A549 (cell line): ENCODE measurements at regions not wholly inside any gene's neighbourhood (a gene's known extent, or its start where the extent isn't known, plus 50 kb on each side); places are given as distances from the start of the nearest gene placed in this dataset.

ENCODE experiments used
- ATAC-seq, 2 experiments: fragments of 200-7000 bp in 1 of 2; fragments of >200 bp in 1 of 2; cut with Nextera tagmentation in 1 of 2; cut with Tn5 transposase in 1 of 2; 3 replicates each; pipeline versions ENCODE4 v1.8.0 to v1.9.1; 2018 to 2020; ENCODE audit warnings: mild to moderate bottlenecking in 1 of 2, moderate library complexity in 1 of 2
- CTCF ChIA-PET: fragments of 300-600 bp; sonication (Branson Sonifier 250); formaldehyde crosslinking; extraction: SDS; loops from one replicate; lab custom pipeline; 2021; ENCODE audit warnings: antibody characterized with exemption, inconsistent platforms; lab: Yijun Ruan, JAX
- POLR2A ChIA-PET: fragments of 350-600 bp; formaldehyde crosslinking; extraction: SDS; loops from one replicate; lab custom pipeline; 2021; ENCODE audit warnings: antibody characterized with exemption, inconsistent platforms; lab: Yijun Ruan, JAX
- DNase-seq, 2 experiments: peaks; one replicate each; pipeline versions ENCODE4 v3.0.0 to v3.0.0-alpha.2; 2011 to 2016; ENCODE audit warnings: low read depth in 1 of 2, low spot score in 1 of 2
- FAIRE-seq: peaks from 2 replicates; lab custom pipeline; 2011; peaks lifted over from hg19 to GRCh38; lab: Jason Lieb, UNC
- H3K27ac ChIP-seq, 2 experiments: fragments of >200 bp; sonication (Bioruptor Twin); formaldehyde crosslinking; 3 replicates each; pipeline ENCODE4 v1.5.1; 2016 to 2017
- H3K4me1 ChIP-seq: fragments of >200 bp; sonication (Bioruptor Twin); formaldehyde crosslinking; 3 replicates; pipeline ENCODE4 v1.6.1; 2016
- H3K4me2 ChIP-seq: fragments of >200 bp; sonication (Bioruptor Twin); formaldehyde crosslinking; 3 replicates; pipeline ENCODE4 v1.6.1; 2016
- H3K4me3 ChIP-seq: fragments of >200 bp; sonication (Bioruptor Twin); formaldehyde crosslinking; 3 replicates; pipeline ENCODE4 v1.5.1; 2016
- H3K9me3 ChIP-seq: fragments of >200 bp; sonication (Bioruptor Twin); formaldehyde crosslinking; 3 replicates; pipeline ENCODE4 v1.6.1; 2016
- CHD2 ChIP-seq: fragments of 150-350 bp; IDR thresholded peaks from 2 replicates; pipeline ENCODE4 v1.6.1; 2014; ENCODE audit warnings: low read length; ENCODE audit not compliant: partially characterized antibody
- EHMT2 ChIP-seq: fragments of 200-600 bp; sonication (generic); IDR thresholded peaks from 2 replicates; pipeline ENCODE4 v1.6.1; 2016; ENCODE audit warnings: antibody characterized with exemption, low read depth, mild to moderate bottlenecking, moderate library complexity
- ESRRA ChIP-seq: fragments of 150-350 bp; IDR thresholded peaks from 2 replicates; pipeline ENCODE4 v1.6.1; 2014; ENCODE audit warnings: mild to moderate bottlenecking, low read length, borderline replicate concordance
- FOSB ChIP-seq: fragments of 250-450 bp; sonication (Bioruptor Pico); IDR thresholded peaks from 2 replicates; pipeline ENCODE4 v1.5.0; 2020; ENCODE audit warnings: mild to moderate bottlenecking, moderate library complexity
- FOSL2 ChIP-seq, 2 experiments: fragments of 450-650 bp in 1 of 2; fragments of >200 bp in 1 of 2; sonication (Bioruptor Twin) in 1 of 2; formaldehyde crosslinking; IDR thresholded peaks; 2 replicates each; pipeline versions ENCODE4 v1.5.0 to v1.6.1; 2016 to 2020; ENCODE audit warnings: mild to moderate bottlenecking in 1 of 2, moderate library complexity in 1 of 2
- HEYL ChIP-seq: fragments of 250-450 bp; sonication (Bioruptor Pico); IDR thresholded peaks from 2 replicates; pipeline ENCODE4 v1.8.0; 2021; ENCODE audit warnings: mild to moderate bottlenecking, moderate library complexity
- HOXB13 ChIP-seq: fragments of 250-450 bp; sonication (Bioruptor Pico); IDR thresholded peaks from 2 replicates; pipeline ENCODE4 v1.5.0; 2020; ENCODE audit warnings: low read depth, mild to moderate bottlenecking, moderate library complexity
- JUN ChIP-seq, 2 experiments: fragments of >200 bp; sonication (Bioruptor Twin); formaldehyde crosslinking; IDR thresholded peaks; 2 replicates in 1 of 2; 3 replicates in 1 of 2; pipeline ENCODE4 v1.6.1; 2016 to 2017
- MAZ ChIP-seq: fragments of 150-350 bp; IDR thresholded peaks from 2 replicates; pipeline ENCODE4 v1.6.1; 2014; ENCODE audit warnings: antibody characterized with exemption, low read depth, low read length, borderline replicate concordance
- NFE2L2 ChIP-seq: fragments of 150-350 bp; conservative IDR thresholded peaks from 2 replicates; pipeline ENCODE4 v1.6.1; 2014; ENCODE audit warnings: low read length
- NPAS2 ChIP-seq: fragments of 250-450 bp; sonication (Bioruptor Pico); IDR thresholded peaks from 2 replicates; pipeline ENCODE4 v1.8.0; 2022; ENCODE audit warnings: mild to moderate bottlenecking, moderate library complexity, borderline replicate concordance
- POLR2A ChIP-seq: IDR thresholded peaks from 2 replicates; pipeline ENCODE4 v1.6.1; 2012; ENCODE audit warnings: mild to moderate bottlenecking, low read length
- POLR2AphosphoS2 ChIP-seq: conservative IDR thresholded peaks from 2 replicates; pipeline ENCODE4 v1.6.1; 2012; ENCODE audit warnings: low read length, improper control_type of control experiment, inconsistent platforms
- RAD21 ChIP-seq, 2 experiments: fragments of >200 bp in 1 of 2; sonication (Bioruptor Twin) in 1 of 2; formaldehyde crosslinking in 1 of 2; IDR thresholded peaks in 1 of 2; conservative IDR thresholded peaks in 1 of 2; 2 replicates in 1 of 2; 3 replicates in 1 of 2; pipeline ENCODE4 v1.6.1; 2012 to 2018; ENCODE audit warnings: inconsistent platforms in 1 of 2
- RARB ChIP-seq: fragments of 250-450 bp; sonication (Bioruptor Pico); IDR thresholded peaks from 2 replicates; pipeline ENCODE4 v1.8.0; 2021; ENCODE audit warnings: mild to moderate bottlenecking, moderate library complexity
- RCOR1 ChIP-seq: fragments of 150-350 bp; IDR thresholded peaks from 2 replicates; pipeline ENCODE4 v1.6.1; 2014; ENCODE audit warnings: antibody characterized with exemption, low read length, low read depth
- RNF2 ChIP-seq: fragments of 200-600 bp; sonication (generic); IDR thresholded peaks from 2 replicates; pipeline ENCODE4 v1.6.1; 2016; ENCODE audit warnings: low read depth, mild to moderate bottlenecking, antibody characterized with exemption, moderate library complexity, borderline replicate concordance
- ZNF302 ChIP-seq: fragments of 250-450 bp; sonication (Bioruptor Pico); IDR thresholded peaks from 2 replicates; pipeline ENCODE4 v1.9.0; 2021; ENCODE audit warnings: inconsistent platforms, mild to moderate bottlenecking, moderate library complexity
- WGBS: methylation state at CpG from one replicate; pipeline ENCODE4 v1.1.6; 2017; ENCODE audit errors: missing lambda C conversion rate; 5-methylcytosine and 5-hydroxymethylcytosine counted together
- TF ChIP-seq, protein P1 (sequence below): fragments of >200 bp; sonication (Bioruptor Twin); formaldehyde crosslinking; IDR thresholded peaks from 3 replicates; pipeline ENCODE4 v1.6.1; 2016
- TF ChIP-seq, protein P2 (sequence below): IDR thresholded peaks from 2 replicates; pipeline ENCODE4 v1.6.1; 2012
- TF ChIP-seq, protein P3 (sequence below): fragments of 250-450 bp; sonication (Bioruptor Pico); IDR thresholded peaks from 2 replicates; pipeline ENCODE4 v1.5.0; 2021; ENCODE audit warnings: mild to moderate bottlenecking, moderate library complexity, borderline replicate concordance
- TF ChIP-seq, protein P4 (sequence below): fragments of 150-350 bp; IDR thresholded peaks from 2 replicates; pipeline ENCODE4 v1.6.1; 2014; ENCODE audit warnings: low read depth, mild to moderate bottlenecking, low read length
- TF ChIP-seq, protein P5 (sequence below): fragments of >200 bp; sonication (Bioruptor Twin); formaldehyde crosslinking; IDR thresholded peaks from 3 replicates; pipeline ENCODE4 v1.5.1; 2016

DNA sequence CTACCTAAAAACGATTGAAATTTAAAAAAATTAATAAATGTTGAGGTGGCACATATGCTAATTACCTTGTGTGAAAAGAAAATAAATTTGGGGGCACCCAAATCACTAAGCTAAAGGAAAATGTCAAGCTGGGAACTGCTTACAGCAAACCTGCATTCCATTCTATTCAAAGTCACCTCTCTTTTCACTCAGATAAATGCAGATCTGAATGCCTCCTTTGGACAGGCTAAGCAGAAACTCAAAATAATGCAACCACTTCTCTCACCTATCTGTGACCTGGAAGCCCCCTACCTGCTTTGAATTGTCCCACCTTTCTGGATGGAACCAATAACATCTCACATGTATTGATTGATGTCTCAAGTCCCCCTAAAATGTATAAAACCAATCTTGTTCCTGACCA is 628.7 kb downstream of the AMY1C start:
- no peak for ATAC-seq
- WGBS: 0% methylated on average over 1 of the region's 1 CpG
- TF ChIP-seq POLR2A (no peak), RARB (CRISPR knock-in tag) (no peak), ESRRA (no peak)
- TF ChIP-seq, protein P1, sequence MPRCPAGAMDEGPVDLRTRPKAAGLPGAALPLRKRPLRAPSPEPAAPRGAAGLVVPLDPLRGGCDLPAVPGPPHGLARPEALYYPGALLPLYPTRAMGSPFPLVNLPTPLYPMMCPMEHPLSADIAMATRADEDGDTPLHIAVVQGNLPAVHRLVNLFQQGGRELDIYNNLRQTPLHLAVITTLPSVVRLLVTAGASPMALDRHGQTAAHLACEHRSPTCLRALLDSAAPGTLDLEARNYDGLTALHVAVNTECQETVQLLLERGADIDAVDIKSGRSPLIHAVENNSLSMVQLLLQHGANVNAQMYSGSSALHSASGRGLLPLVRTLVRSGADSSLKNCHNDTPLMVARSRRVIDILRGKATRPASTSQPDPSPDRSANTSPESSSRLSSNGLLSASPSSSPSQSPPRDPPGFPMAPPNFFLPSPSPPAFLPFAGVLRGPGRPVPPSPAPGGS: no peak
- TF ChIP-seq, all 56 proteins: peak for 0
- FAIRE-seq (no peak), DNase-seq (no peak)
- no peak overlapping the region for H3K4me3 ChIP-seq
- H3K4me1 ChIP-seq: no peaks in the 10 kb centered on the region
- no peak overlapping the region for H3K4me2 ChIP-seq
- no peak overlapping the region for H3K27ac ChIP-seq
- no peaks in the 10 kb centered on the region for H3K9me3 ChIP-seq
- ChIA-PET CTCF (no interaction called here), POLR2A (no interaction called here)

DNA sequence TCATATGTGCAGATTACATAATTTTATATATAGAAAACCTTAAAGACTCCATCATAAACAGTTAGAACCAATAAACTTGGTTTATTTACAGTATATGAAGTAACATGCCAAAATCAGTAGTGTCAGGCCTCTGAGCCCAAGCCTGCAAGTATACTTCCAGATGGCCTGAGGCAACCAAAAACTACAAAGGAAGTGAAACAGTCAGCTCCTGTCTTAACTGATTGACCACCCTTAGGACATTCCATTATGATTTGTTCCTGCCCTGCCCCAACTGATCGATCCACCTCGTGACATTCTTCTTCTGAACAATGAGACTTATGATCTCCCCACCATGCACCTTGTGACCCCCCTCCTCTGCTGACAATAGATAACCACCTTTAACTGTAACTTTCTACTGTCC is 630.3 kb downstream of the AMY1C start:
- ATAC-seq (no peak), FAIRE-seq (no peak), DNase-seq (no peak)
- H3K4me3 ChIP-seq: no peak overlapping the region
- H3K27ac ChIP-seq: no peak overlapping the region
- 5% methylated on average over 2 of the region's 2 CpGs for WGBS
- no peak overlapping the region for H3K4me2 ChIP-seq
- TF ChIP-seq FOSB: no peak
- TF ChIP-seq, protein P2, sequence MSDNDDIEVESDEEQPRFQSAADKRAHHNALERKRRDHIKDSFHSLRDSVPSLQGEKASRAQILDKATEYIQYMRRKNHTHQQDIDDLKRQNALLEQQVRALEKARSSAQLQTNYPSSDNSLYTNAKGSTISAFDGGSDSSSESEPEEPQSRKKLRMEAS: no peak
- no peak for TF ChIP-seq JUN (IDR thresholded peaks at IDR 0.05)
- TF ChIP-seq POLR2A: no peak
- TF ChIP-seq NPAS2: no peak
- TF ChIP-seq EHMT2: no peak
- TF ChIP-seq, protein P3, sequence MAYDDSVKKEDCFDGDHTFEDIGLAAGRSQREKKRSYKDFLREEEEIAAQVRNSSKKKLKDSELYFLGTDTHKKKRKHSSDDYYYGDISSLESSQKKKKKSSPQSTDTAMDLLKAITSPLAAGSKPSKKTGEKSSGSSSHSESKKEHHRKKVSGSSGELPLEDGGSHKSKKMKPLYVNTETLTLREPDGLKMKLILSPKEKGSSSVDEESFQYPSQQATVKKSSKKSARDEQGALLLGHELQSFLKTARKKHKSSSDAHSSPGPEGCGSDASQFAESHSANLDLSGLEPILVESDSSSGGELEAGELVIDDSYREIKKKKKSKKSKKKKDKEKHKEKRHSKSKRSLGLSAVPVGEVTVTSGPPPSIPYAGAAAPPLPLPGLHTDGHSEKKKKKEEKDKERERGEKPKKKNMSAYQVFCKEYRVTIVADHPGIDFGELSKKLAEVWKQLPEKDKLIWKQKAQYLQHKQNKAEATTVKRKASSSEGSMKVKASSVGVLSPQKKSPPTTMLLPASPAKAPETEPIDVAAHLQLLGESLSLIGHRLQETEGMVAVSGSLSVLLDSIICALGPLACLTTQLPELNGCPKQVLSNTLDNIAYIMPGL: no peak
- TF ChIP-seq RNF2: no peak
- ChIA-PET POLR2A (no interaction called here), CTCF (no interaction called here)
- H3K9me3 ChIP-seq: no peaks in the 10 kb centered on the region
- no peaks in the 10 kb centered on the region for H3K4me1 ChIP-seq

DNA sequence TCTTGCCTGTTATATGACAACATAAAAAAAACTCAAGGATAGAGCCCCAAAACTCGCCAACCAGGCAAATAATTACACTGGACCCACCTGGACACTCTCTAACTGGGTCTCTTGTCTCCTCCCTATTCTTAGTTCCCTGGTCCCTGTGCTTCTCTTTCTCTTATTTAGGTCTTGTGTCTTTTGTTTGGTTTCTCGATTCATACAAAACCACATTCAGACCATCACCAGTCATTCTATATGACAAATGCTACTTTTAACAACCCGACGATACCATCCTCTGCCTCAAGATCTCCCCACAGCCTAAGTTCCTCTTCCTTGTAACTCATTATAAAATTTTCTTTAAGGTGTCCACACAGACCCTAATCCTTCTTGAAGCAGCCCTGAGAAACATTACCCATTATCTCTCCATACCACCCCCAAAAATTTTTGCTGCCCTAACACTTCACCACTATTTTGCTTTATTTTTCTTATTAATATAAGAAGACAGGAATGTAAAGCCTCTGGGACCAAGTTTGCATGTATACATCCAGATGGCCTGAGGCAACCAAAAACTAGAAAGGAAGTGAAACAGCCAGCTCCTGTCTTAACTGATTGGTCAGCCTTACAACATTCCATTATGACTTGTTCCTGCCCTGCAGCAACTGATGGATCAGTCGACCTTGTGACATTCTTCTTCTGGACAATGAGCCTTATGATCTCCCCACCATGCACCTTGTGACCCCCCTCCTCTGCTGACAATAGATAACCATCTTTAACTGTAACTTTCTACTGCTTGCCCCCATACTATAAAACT is 638.2 kb downstream of the AMY1C start:
- no peak overlapping the region for H3K4me3 ChIP-seq
- no peaks in the 10 kb centered on the region for H3K9me3 ChIP-seq
- ATAC-seq: no peak
- POLR2A ChIA-PET: no interaction called here
- TF ChIP-seq, protein P4, sequence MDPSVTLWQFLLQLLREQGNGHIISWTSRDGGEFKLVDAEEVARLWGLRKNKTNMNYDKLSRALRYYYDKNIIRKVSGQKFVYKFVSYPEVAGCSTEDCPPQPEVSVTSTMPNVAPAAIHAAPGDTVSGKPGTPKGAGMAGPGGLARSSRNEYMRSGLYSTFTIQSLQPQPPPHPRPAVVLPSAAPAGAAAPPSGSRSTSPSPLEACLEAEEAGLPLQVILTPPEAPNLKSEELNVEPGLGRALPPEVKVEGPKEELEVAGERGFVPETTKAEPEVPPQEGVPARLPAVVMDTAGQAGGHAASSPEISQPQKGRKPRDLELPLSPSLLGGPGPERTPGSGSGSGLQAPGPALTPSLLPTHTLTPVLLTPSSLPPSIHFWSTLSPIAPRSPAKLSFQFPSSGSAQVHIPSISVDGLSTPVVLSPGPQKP: no peak
- TF ChIP-seq POLR2AphosphoS2: no peak
- no peak for TF ChIP-seq ZNF302 (CRISPR knock-in tag)
- no peak for TF ChIP-seq FOSL2 (IDR thresholded peaks at IDR 0.05)
- TF ChIP-seq FOSL2 (CRISPR knock-in tag; IDR thresholded peaks at IDR 0.05): no peak
- TF ChIP-seq NFE2L2: no peak
- no peak for TF ChIP-seq MAZ
- TF ChIP-seq, protein P5, sequence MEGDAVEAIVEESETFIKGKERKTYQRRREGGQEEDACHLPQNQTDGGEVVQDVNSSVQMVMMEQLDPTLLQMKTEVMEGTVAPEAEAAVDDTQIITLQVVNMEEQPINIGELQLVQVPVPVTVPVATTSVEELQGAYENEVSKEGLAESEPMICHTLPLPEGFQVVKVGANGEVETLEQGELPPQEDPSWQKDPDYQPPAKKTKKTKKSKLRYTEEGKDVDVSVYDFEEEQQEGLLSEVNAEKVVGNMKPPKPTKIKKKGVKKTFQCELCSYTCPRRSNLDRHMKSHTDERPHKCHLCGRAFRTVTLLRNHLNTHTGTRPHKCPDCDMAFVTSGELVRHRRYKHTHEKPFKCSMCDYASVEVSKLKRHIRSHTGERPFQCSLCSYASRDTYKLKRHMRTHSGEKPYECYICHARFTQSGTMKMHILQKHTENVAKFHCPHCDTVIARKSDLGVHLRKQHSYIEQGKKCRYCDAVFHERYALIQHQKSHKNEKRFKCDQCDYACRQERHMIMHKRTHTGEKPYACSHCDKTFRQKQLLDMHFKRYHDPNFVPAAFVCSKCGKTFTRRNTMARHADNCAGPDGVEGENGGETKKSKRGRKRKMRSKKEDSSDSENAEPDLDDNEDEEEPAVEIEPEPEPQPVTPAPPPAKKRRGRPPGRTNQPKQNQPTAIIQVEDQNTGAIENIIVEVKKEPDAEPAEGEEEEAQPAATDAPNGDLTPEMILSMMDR: no peak
- TF ChIP-seq HOXB13 (CRISPR knock-in tag): no peak
- no peak for TF ChIP-seq RAD21 (conservative IDR thresholded peaks at IDR 0.05 in 1 of 2, IDR thresholded peaks at IDR 0.05 in 1 of 2)
- no peak for TF ChIP-seq HEYL (CRISPR knock-in tag)
- TF ChIP-seq RCOR1: no peak
- no peak for TF ChIP-seq CHD2
- TF ChIP-seq, all 56 proteins: peak for 0
- DNase-seq (no peak), FAIRE-seq (no peak)
- CTCF ChIA-PET: no interaction called here
- no peak overlapping the region for H3K4me2 ChIP-seq
- no peak overlapping the region for H3K27ac ChIP-seq
- 33% methylated on average over 5 of the region's 5 CpGs for WGBS
- no peaks in the 10 kb centered on the region for H3K4me1 ChIP-seq
